GM23248 (cell line): ENCODE measurements at regions not wholly inside any gene's neighbourhood (a gene's known extent, or its start where the extent isn't known, plus 50 kb on each side); places are given as distances from the start of the nearest gene placed in this dataset.
A peak's percentile ranks its signal among the peaks of the same experiment; 100 is the strongest.

Experiments
- DNase-seq: peaks from one replicate; pipeline ENCODE4 v3.0.0-alpha.2; 2015
- H2AFZ ChIP-seq: fragments of 200-600 bp; sonication (generic); 2 replicates; pipeline ENCODE4 v1.6.1; 2016; ENCODE audit warnings: antibody characterized with exemption
- H3F3A ChIP-seq: fragments of 200-600 bp; sonication (generic); 2 replicates; pipeline ENCODE4 v1.6.1; 2016; ENCODE audit warnings: mild to moderate bottlenecking, antibody characterized with exemption, mixed run types; ENCODE audit not compliant: insufficient read depth
- H3K27ac ChIP-seq: fragments of 200-600 bp; sonication (generic); 2 replicates; pipeline ENCODE4 v1.5.1; 2016; ENCODE audit warnings: mild to moderate bottlenecking
- H3K27me3 ChIP-seq: fragments of 200-600 bp; sonication (generic); replicated peaks from 2 replicates; pipeline ENCODE4 v1.6.1; 2016; ENCODE audit warnings: mild to moderate bottlenecking; ENCODE audit not compliant: insufficient read depth
- H3K36me3 ChIP-seq: fragments of 200-600 bp; sonication (generic); 2 replicates; pipeline ENCODE4 v1.6.1; 2016; ENCODE audit warnings: low read depth, mild to moderate bottlenecking
- H3K4me1 ChIP-seq: fragments of 200-600 bp; sonication (generic); 2 replicates; pipeline ENCODE4 v1.6.1; 2016; ENCODE audit warnings: mild to moderate bottlenecking; ENCODE audit not compliant: insufficient read depth
- H3K4me2 ChIP-seq: fragments of 200-600 bp; sonication (generic); one replicate; pipeline ENCODE4 v1.6.1; 2016; ENCODE audit warnings: mild to moderate bottlenecking; ENCODE audit not compliant: unreplicated experiment
- H3K4me3 ChIP-seq: fragments of 200-600 bp; sonication (generic); 2 replicates; pipeline ENCODE4 v1.5.1; 2016; ENCODE audit warnings: mild to moderate bottlenecking
- H3K79me2 ChIP-seq: fragments of 200-600 bp; sonication (generic); 2 replicates; pipeline ENCODE4 v1.6.1; 2016; ENCODE audit warnings: mild to moderate bottlenecking; ENCODE audit not compliant: insufficient read depth
- H3K9ac ChIP-seq: fragments of 200-600 bp; sonication (generic); 2 replicates; pipeline ENCODE4 v1.6.1; 2016; ENCODE audit warnings: mild to moderate bottlenecking
- H3K9me2 ChIP-seq: fragments of 200-600 bp; sonication (generic); 2 replicates; pipeline ENCODE4 v1.6.1; 2016; ENCODE audit warnings: mixed run types, mild to moderate bottlenecking, moderate library complexity; ENCODE audit not compliant: insufficient read depth
- H3K9me3 ChIP-seq: fragments of 200-600 bp; sonication (generic); one replicate; pipeline ENCODE4 v1.6.1; 2017; ENCODE audit warnings: low read depth
- H4K20me1 ChIP-seq: fragments of 200-600 bp; sonication (generic); 2 replicates; pipeline ENCODE4 v1.6.0; 2016; ENCODE audit not compliant: insufficient read depth
- EZH2 ChIP-seq: fragments of 200-600 bp; sonication (generic); IDR thresholded peaks from 2 replicates; pipeline ENCODE4 v1.6.1; 2018; ENCODE audit warnings: antibody characterized with exemption, mild to moderate bottlenecking; ENCODE audit not compliant: insufficient read depth, poor library complexity, severe bottlenecking
- EZH2phosphoT487 ChIP-seq: fragments of 200-600 bp; sonication (generic); IDR thresholded peaks from 2 replicates; pipeline ENCODE4 v1.6.1; 2018; ENCODE audit warnings: antibody characterized with exemption, moderate library complexity, mild to moderate bottlenecking, low read depth; ENCODE audit not compliant: insufficient read depth
- WGBS, 2 experiments: methylation state at CpG; one replicate each; pipeline ENCODE4 v1.1.6; 2015 to 2017; ENCODE audit warnings: low lambda C conversion rate in 2 of 2, low coverage in 1 of 2; ENCODE audit errors: missing lambda C conversion rate in 2 of 2; 5-methylcytosine and 5-hydroxymethylcytosine counted together
- in situ Hi-C: fragments of 300-500 bp; cut with MboI; formaldehyde crosslinking; loops from 2 replicates; pipeline ENCODE4 v1.15.0; 2020

DNA sequence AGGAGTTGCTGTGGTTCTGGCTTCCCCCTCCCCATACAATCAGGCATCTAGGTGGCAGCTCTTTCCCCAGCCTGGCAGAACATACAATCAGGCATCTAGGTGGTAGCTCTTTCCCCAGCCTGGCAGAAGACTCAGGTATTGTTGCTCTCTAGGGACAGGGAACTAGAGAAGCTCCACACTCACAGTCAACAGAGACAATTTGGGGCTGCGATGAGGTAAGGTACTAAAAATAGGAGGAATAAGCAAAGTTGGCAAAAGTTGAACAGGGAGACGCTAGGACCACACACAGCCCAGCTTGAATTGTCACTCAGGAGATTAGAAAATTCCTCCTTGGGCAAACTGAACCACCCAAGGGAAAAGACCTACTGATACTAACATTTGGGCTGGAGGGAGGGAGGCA, 315.5 kb upstream of the CDH5 start:
- Histone ChIP-seq H3F3A (no peaks in the 10 kb centered on the region), H2AFZ (no peak overlapping the region), H3K27me3 (no peaks in the 10 kb centered on the region), H3K27ac (no peak overlapping the region), H3K9ac (no peak overlapping the region), H3K4me2 (no peak overlapping the region), H3K9me3 (no peaks in the 10 kb centered on the region), H3K79me2 (no peaks in the 10 kb centered on the region), H3K9me2 (no peaks in the 10 kb centered on the region), H3K36me3 (no peaks in the 10 kb centered on the region), H4K20me1 (no peaks in the 10 kb centered on the region), H3K4me1 (no peaks in the 10 kb centered on the region), H3K4me3 (no peak overlapping the region)
- WGBS, 2 experiments: 88 to 92% methylated on average over 2 of the region's 2 CpGs
- no peak for DNase-seq
- TF ChIP-seq EZH2: no peak
- TF ChIP-seq EZH2phosphoT487: no peak
- in situ Hi-C loops: no loop called here

DNA sequence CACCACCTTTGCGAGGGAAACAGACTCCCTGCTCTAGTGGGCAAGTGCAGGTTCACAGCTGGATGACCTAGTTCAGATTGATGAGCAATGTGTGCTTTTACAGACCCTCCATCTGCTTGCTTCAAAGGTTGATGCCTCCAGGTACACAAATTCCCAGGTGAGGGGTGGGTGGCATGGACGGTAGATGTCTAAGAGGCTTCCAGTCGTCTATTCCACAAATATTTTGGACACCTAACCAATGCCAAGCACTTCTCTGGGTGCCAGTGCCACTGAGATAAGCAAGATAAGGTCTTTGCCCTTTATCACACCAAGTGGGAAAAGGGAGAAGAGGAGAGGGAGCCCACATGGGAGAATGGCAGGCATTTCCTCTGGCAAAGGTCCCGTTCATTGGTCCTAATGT, 316.6 kb upstream of the CDH5 start:
- in situ Hi-C loops: no loop called here
- DNase-seq: no peak
- H3K27me3 ChIP-seq: no peaks in the 10 kb centered on the region
- no peaks in the 10 kb centered on the region for H3K9me3 ChIP-seq
- H3K4me3 ChIP-seq: no peak overlapping the region
- no peak for TF ChIP-seq EZH2
- TF ChIP-seq EZH2phosphoT487: no peak
- H3K4me1 ChIP-seq: peaks cover 8% of the 10 kb centered on the region; the same call in 1 of the 2 replicates
- H4K20me1 ChIP-seq: no peaks in the 10 kb centered on the region
- H3K79me2 ChIP-seq: no peaks in the 10 kb centered on the region
- no peaks in the 10 kb centered on the region for H3F3A ChIP-seq
- no peaks in the 10 kb centered on the region for H3K36me3 ChIP-seq
- H3K27ac ChIP-seq: no peak overlapping the region
- H2AFZ ChIP-seq: no peak overlapping the region
- 94% methylated on average over 4 of the region's 4 CpGs for WGBS, 2 experiments
- no peak overlapping the region for H3K9ac ChIP-seq
- H3K9me2 ChIP-seq: no peaks in the 10 kb centered on the region
- no peak overlapping the region for H3K4me2 ChIP-seq

DNA sequence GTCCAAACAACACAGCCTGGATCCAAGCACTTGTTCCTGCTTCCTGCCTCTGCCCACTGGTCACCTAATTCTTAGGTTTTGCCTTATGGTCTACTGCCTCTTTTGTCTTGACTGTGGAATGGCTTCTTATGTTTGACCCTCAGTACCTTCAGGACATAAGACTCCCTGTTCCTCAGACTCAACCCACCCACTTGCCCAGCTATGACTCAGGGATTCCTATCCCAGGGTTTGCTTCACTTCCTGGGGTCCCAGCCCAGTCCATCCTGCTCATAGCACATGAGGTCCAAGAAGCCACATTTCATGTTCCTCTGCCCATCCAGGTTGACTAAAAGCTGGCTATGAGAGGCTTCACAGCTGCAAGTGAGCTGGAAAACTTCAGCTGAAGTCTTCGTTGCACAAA, 320.9 kb upstream of the CDH5 start:
- H3F3A ChIP-seq: no peaks in the 10 kb centered on the region
- WGBS, 2 experiments: 100% methylated on average over 1 of the region's 1 CpG
- TF ChIP-seq EZH2 (no peak), EZH2phosphoT487 (no peak)
- H3K9ac ChIP-seq: no peak overlapping the region
- in situ Hi-C loops: no loop called here
- no peaks in the 10 kb centered on the region for H3K79me2 ChIP-seq
- no peaks in the 10 kb centered on the region for H3K36me3 ChIP-seq
- no peaks in the 10 kb centered on the region for H3K9me3 ChIP-seq
- H3K4me1 ChIP-seq: peaks cover 8% of the 10 kb centered on the region; the same call in 1 of the 2 replicates
- H3K27me3 ChIP-seq: no peaks in the 10 kb centered on the region
- no peak overlapping the region for H3K27ac ChIP-seq
- H3K4me2 ChIP-seq: no peak overlapping the region
- H3K9me2 ChIP-seq: no peaks in the 10 kb centered on the region
- H4K20me1 ChIP-seq: no peaks in the 10 kb centered on the region
- peak; percentile 54 for DNase-seq
- no peak overlapping the region for H2AFZ ChIP-seq
- no peak overlapping the region for H3K4me3 ChIP-seq

DNA sequence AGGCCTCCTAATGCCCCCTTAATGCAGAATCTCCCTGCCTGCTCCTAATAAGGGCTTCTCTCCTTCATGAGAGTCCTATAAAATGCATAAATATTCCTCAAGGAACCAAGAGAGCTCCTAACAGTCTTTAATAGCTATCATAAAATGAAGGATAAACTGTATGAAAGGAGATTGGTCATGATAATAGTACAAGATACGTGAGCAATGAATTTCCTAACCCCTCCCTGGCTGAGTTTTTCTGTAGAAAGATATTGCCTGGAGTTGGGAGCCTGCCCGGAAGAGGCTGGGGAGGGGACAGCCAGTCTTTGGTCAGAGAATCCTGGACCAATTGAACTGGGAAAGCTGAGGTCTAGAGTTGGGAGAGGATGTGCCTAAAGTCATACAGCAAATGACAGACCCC, 321.9 kb upstream of the CDH5 start:
- H3K27ac ChIP-seq: no peak overlapping the region

DNA sequence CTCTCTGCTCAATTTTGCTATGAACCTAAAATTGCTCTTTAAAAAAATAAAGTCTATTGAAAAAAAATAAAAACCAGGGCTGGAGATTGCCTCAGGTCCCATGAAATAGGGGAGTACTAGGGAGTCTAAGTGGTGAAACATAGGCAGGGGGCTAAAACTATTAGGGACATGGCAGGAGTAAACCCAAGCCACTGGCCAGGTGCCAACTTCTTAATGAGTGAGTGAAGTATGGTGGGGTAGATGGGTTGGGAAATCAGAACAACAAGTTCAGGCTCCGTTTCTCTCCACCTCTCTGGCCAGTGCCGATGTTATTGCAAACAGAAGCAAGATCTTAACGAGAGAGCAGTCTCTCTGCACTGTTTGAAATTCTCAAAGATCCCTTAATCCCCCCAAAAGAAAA, 322.4 kb upstream of the CDH5 start:
- no peak for TF ChIP-seq EZH2phosphoT487
- TF ChIP-seq EZH2: no peak
- Histone ChIP-seq H3K27ac (no peak overlapping the region), H2AFZ (no peak overlapping the region), H3K4me1 (peaks cover 8% of the 10 kb centered on the region; the same call in 1 of the 2 replicates), H3K9me3 (no peaks in the 10 kb centered on the region), H3K4me2 (no peak overlapping the region), H3K27me3 (no peaks in the 10 kb centered on the region), H3K79me2 (no peaks in the 10 kb centered on the region), H3K36me3 (no peaks in the 10 kb centered on the region), H3K4me3 (no peak overlapping the region), H3F3A (no peaks in the 10 kb centered on the region), H3K9ac (no peak overlapping the region), H3K9me2 (no peaks in the 10 kb centered on the region), H4K20me1 (no peaks in the 10 kb centered on the region)
- no peak for DNase-seq
- in situ Hi-C loops: no loop called here
- 94 to 97% methylated on average over 3 of the region's 3 CpGs for WGBS, 2 experiments

More for the DNA sequence above, 321.9 kb upstream of the CDH5 start:
- Histone ChIP-seq H4K20me1 (no peaks in the 10 kb centered on the region), H3K27me3 (no peaks in the 10 kb centered on the region), H3F3A (no peaks in the 10 kb centered on the region), H3K9ac (no peak overlapping the region), H3K9me2 (no peaks in the 10 kb centered on the region), H3K4me2 (no peak overlapping the region), H3K4me1 (peaks cover 8% of the 10 kb centered on the region; the same call in 1 of the 2 replicates), H3K79me2 (no peaks in the 10 kb centered on the region), H3K36me3 (no peaks in the 10 kb centered on the region), H3K4me3 (no peak overlapping the region), H2AFZ (no peak overlapping the region), H3K9me3 (no peaks in the 10 kb centered on the region)
- TF ChIP-seq EZH2 (no peak), EZH2phosphoT487 (no peak)
- WGBS, 2 experiments: 66 to 69% methylated on average over 2 of the region's 2 CpGs
- in situ Hi-C loops: no loop called here
- DNase-seq: no peak
